Left ventricle myocardium inferior (tissue), 1 donor: ENCODE measurements at regions not wholly inside any gene's neighbourhood (a gene's known extent, or its start where the extent isn't known, plus 50 kb on each side); places are given as distances from the start of the nearest gene placed in this dataset.

ENCODE experiments used
- DNase-seq: peaks from one replicate; pipeline ENCODE4 v3.0.0-alpha.2; 2020
- H3K27ac ChIP-seq: fragments of 200-600 bp; replicated peaks from 2 replicates; pipeline ENCODE4 v1.8.0; 2021
- H3K27me3 ChIP-seq: fragments of 200-600 bp; 2 replicates; pipeline ENCODE4 v1.8.0; 2021; ENCODE audit warnings: low read depth
- H3K36me3 ChIP-seq: fragments of 200-600 bp; 2 replicates; pipeline ENCODE4 v1.8.0; 2021
- H3K4me1 ChIP-seq: fragments of 200-600 bp; 2 replicates; pipeline ENCODE4 v1.8.0; 2021
- H3K4me3 ChIP-seq: fragments of 200-600 bp; 2 replicates; pipeline ENCODE4 v1.8.0; 2021; ENCODE audit warnings: mild to moderate bottlenecking, moderate library complexity
- H3K9me3 ChIP-seq: fragments of 200-600 bp; replicated peaks from 2 replicates; pipeline ENCODE4 v1.8.0; 2021
- CTCF ChIP-seq: fragments of 200-600 bp; IDR thresholded peaks from 2 replicates; pipeline ENCODE4 v1.8.0; 2021; ENCODE audit warnings: antibody characterized with exemption, mild to moderate bottlenecking, borderline replicate concordance
- intact Hi-C: fragments of 100-400 bp; cut with micrococcal nuclease; formaldehyde crosslinking; loops from one replicate; pipeline ENCODE4 v1.11.0; 2022
- donor health status: DM: no; HTN: yes; CAD: no; lungs with severe emphysema.

- no peak overlapping the region for H3K4me3 ChIP-seq
- H3K27ac ChIP-seq, result no peak overlapping the region
- H3K36me3 ChIP-seq, result no peaks in the 10 kb centered on the region
- H3K4me1 ChIP-seq, result no peaks in the 10 kb centered on the region
- intact Hi-C loops, result no loop called here
- H3K9me3 ChIP-seq, result peaks cover 11% of the 10 kb centered on the region
- H3K27me3 ChIP-seq, result no peaks in the 10 kb centered on the region
- TF ChIP-seq CTCF, result no peak
- DNase-seq, result no peak
Measured at GRCh38 chr2:62363166-62363565, 142.8 kb downstream of the TMEM17 start.

DNA sequence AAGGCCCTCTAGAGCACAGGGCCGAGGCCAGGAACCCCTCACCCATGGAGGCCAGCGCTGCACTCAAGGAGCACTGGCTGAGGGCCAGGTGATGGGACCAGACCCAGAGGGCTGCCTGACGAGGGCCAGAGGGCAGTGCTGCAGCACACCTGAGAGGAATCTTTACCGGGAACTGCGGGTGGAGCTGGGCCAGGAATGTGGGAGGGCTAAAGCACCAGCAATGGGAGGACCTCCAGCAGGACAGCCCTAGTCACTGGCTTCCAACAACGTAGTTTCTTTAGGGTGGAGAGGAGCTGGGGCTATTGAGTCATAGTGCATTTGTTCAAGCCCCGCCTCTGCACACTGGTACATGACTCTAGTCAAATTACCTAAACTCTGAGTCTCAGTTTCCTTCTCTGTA is 143.4 kb downstream of the TMEM17 start:
- intact Hi-C loops, result no loop called here
- DNase-seq, result no peak
- Histone ChIP-seq H3K27ac (no peak overlapping the region), H3K36me3 (no peaks in the 10 kb centered on the region), H3K4me1 (no peaks in the 10 kb centered on the region), H3K4me3 (no peak overlapping the region), H3K27me3 (no peaks in the 10 kb centered on the region), H3K9me3 (peaks cover 11% of the 10 kb centered on the region)
- no peak for TF ChIP-seq CTCF

DNA sequence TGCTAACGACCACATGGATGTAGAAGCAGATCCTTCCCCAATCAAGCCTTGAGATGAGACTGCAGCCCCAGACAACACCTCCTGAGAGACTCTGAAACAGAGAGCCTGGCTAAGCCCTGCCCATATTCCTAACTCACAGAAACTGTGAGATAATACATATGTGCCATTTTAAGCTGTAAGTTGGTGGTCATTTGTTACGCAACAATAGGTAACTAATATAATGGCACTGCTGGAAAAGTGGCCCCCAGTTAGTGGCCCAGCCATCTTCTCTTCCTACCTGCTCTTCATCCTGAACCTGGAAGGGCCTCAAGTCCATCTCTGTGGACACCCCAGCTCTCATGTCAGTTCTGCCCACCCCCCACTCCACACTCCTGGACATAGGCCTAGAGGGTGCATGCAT is 144.0 kb downstream of the TMEM17 start:
- DNase-seq, result no peak
- H3K4me1 ChIP-seq, result no peaks in the 10 kb centered on the region
- intact Hi-C loops, result no loop called here
- TF ChIP-seq CTCF, result no peak
- H3K9me3 ChIP-seq, result peaks cover 11% of the 10 kb centered on the region
- no peak overlapping the region for H3K4me3 ChIP-seq
- no peaks in the 10 kb centered on the region for H3K27me3 ChIP-seq
- H3K27ac ChIP-seq, result no peak overlapping the region
- H3K36me3 ChIP-seq, result no peaks in the 10 kb centered on the region

DNA sequence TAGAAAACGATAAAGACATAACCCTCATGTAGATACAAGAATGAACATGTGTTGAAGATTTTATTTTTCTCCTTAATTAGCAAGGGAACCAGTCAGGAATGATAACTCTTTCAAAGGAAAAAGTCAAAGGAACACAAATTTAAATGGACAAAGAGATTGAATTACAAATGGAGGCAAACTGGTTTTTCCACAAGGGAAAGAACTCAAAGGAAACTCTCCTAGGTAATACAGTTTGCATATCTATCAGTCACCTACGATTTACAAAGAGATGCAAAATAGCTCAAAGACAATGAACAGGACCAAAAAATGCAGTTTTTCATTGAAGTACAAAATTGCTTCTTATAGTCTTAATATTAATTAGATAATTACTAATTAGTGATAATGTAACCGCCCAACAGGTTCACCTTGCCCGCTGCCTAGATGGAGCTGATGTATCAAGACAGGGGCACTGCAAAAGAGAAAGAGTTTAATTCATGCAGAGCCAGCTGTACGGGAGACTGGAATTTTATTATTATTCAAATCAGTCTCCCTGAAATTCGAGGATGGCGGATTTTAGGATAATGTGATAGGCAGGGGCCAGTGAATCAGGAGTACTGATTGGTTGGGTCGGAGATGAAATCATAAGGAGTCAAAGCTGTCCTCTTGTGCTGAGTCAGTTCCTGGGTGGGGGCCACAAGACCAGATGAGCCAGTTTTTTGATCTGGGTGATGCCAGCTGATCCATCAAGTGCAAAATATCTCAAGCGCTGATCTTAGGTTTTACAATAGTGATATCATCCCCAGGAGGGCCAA is 151.0 kb downstream of the TMEM17 start:
- H3K27ac ChIP-seq, result no peak overlapping the region
- H3K4me1 ChIP-seq, result no peaks in the 10 kb centered on the region
- H3K27me3 ChIP-seq, result no peaks in the 10 kb centered on the region
- no peak for TF ChIP-seq CTCF
- H3K36me3 ChIP-seq, result no peaks in the 10 kb centered on the region
- no peak for DNase-seq
- no peak overlapping the region for H3K4me3 ChIP-seq
- intact Hi-C loops, result no loop called here
- H3K9me3 ChIP-seq, result peaks cover 16% of the 10 kb centered on the region

DNA sequence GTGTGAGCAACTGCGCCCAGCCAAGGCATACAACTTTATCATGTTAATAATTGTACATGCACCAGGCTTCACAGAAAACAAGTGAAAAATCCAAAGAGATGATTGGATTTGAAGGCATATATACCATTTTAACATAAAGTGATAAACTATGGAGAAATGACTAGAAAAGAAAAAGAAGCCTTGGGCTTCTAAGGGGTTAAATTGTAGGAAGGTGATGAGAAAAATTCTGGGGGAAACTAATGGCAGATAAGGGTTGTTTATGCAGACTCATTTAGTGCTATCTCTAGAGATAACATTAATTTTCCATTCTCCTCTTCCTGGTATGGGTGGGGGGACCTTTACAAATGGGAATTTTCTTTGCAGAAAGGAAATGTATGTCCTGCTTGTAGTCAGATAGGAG is 154.0 kb downstream of the TMEM17 start:
- no peak for TF ChIP-seq CTCF
- H3K36me3 ChIP-seq, result no peaks in the 10 kb centered on the region
- H3K27ac ChIP-seq, result no peak overlapping the region
- no peaks in the 10 kb centered on the region for H3K4me1 ChIP-seq
- intact Hi-C loops, result no loop called here
- peaks cover 16% of the 10 kb centered on the region for H3K9me3 ChIP-seq
- no peaks in the 10 kb centered on the region for H3K27me3 ChIP-seq
- no peak overlapping the region for H3K4me3 ChIP-seq
- no peak for DNase-seq
